D341Med (cell line): ENCODE measurements at regions not wholly inside any gene's neighbourhood (a gene's known extent, or its start where the extent isn't known, plus 50 kb on each side); places are given as distances from the start of the nearest gene placed in this dataset.
"Not testable (repeated sequence)": the region's sequence is repeated elsewhere in the genome, so short reads cannot be mapped to it uniquely, and the experiment has no call there.

Source experiments
- DNase-seq: peaks from one replicate; pipeline ENCODE4 v3.0.0; 2012; ENCODE audit warnings: low spot score

DNA sequence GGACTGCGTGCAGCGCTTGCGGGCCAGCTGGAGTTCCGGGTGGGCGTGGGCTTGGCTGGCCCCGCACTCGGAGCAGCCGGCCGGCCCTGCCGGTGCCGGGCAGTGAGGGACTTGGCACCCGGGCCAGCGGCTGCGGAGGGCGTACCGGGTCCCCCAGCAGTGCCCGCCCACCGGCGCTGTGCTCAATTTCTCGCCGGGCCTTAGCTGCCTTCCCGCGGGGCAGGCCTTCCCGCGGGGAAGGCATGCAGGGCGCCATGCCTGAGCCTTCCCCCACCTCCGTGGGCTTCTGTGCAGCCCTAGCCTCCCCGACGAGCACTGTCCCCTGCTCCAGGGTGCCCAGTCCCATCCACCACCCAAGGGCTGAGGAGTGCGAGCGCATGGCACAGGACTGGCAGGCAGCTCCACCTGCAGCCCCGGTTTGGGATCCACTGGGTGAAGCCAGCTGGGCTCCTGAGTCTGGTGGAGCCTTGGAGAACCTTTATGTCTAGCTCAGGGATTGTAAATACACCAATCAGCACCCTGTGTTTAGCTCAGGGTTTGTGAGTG, 975.0 kb upstream of the NRXN1 start:
- not testable (repeated sequence) for DNase-seq

- no peak for DNase-seq
These were observed 968.4 kb upstream of the NRXN1 start for GRCh38 chr2:52000151-52000855.

GRCh38 chr2:51998890-51999289, 967.0 kb upstream of the NRXN1 start:
- DNase-seq, result no peak

GRCh38 chr2:51997571-51997970, 965.6 kb upstream of the NRXN1 start:
- DNase-seq, result no peak

- DNase-seq, result no peak
These were observed 963.4 kb upstream of the NRXN1 start for GRCh38 chr2:51995293-51995692.

DNA sequence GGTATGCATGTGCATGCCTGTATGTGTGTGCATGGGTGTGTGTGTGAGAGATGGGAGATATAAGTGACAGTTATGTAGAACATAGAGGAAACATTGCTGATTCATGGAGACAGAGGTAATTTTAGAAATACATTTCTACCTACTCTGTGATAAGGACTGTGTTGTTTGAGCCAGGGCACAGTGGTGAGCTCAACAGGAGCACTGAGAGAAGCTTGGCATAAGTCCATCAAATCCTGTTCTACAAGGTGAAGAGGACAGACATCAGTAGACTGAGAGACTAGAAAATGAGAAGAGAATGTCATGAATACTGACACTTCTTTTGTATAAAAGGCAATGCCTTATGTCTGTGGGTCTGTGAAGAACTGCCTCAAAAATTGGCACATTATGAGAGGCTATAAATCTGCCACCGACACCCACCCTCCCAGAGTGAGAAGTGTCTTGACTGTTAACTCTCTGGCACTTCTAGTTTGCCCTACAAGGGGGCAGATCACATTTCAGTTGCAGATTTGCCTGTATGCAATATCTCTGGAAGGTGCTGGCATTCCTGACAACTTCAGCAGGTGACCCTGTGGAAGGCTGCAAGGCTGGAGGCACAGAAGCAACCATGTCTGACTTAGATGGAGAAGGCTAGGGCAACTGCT, 962.3 kb upstream of the NRXN1 start:
- DNase-seq, result no peak

- no peak for DNase-seq
These were observed 958.8 kb upstream of the NRXN1 start for GRCh38 chr2:51990684-51991083.

DNA sequence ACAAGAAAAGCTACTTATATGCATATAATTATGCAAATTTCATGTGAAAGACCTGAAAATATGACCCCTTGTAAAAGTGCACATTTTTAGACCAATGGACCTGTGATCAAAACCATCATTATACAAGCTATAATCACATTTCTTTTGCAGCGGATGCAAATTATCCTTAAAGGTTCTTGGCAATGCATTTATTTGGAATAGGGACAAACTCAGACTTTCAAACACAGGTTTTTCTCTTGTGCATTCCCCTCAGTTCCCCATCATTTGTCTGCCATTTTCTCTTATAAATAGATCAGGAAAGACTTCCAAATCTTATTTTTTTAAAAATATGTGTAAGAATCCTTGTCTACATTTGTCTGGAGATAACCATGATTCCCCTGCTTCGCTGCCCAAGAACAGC, 954.2 kb upstream of the NRXN1 start:
- DNase-seq, result no peak

- no peak for DNase-seq
These were observed 949.9 kb upstream of the NRXN1 start for GRCh38 chr2:51981783-51982182.

DNA sequence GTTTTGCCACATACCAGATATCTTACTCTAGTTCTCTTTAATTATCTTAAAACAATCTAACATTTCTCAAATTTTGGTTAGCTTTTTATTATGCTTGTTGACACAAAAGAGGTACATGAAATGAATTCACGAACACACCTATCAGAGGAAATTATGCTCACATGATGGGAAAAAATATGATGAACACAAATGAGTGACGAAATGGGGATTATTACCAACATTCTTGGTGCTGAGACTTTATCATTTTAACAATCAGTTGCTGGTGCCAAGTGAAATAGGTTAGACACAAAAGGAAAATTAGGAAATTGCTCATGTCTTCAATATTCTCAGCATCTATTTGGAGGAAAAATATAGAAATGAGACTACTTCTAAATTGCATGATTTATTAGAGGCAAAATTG, 944.7 kb upstream of the NRXN1 start:
- DNase-seq, result no peak

DNA sequence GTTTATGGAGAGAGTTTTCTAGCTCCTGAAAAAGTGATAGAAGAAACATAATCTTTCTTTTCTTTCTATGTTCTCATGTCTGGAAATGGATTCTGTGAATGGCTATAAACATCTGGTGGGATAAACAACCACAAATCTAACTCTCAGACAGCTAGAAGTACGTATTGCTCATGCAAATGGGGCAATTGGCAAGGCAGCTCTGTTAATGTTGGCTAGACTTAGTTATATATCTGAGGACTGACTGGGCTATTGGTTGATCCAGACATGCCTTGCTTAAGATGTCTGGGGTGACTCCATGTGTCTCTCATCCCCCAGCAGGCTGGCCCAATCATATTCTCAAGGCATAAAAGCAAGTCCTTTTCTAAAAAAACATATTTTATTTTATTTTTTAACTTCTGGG, 939.2 kb upstream of the NRXN1 start:
- no peak for DNase-seq

GRCh38 chr2:51969347-51969746, 937.4 kb upstream of the NRXN1 start:
- DNase-seq, result no peak

GRCh38 chr2:51960841-51961335, 929.0 kb upstream of the NRXN1 start:
- DNase-seq, result no peak

DNA sequence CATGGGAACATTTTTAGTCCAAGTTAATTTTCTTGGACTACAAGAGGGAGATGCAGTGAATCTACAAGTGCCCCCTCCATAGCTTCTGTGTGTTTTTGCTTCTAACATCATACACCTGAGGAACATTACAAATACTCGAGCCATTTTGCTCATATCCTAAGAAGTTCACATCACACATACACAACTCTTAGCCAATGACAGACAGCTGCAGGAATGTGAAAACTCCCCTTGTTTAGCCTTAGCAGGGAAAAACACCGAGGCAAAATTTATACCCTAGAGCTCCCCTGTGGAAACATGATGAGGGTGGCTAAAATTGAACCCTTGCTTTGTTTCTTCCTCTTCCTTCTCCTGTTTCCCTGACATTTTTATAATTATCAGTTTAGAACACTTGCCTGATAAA, 928.3 kb upstream of the NRXN1 start:
- DNase-seq, result no peak

GRCh38 chr2:51959696-51960095, 927.8 kb upstream of the NRXN1 start:
- no peak for DNase-seq

DNA sequence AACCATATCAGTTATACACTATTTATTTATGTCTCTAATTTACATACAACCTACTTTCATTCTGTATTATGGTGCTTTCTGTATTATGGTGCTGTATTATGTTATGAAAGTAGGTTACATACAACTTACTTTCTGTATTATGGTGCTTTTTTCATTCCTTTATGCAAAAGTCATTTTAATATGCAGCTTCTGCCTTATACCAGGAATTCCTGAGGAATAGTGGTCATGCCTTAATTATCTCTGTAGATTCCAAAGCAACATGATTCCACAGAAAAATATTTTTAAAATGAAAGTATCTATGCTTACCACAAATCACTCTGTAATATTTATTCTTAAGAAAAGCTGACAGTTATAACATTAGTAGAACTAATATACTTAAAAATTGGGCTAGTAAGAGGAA, 922.0 kb upstream of the NRXN1 start:
- DNase-seq, result no peak

DNA sequence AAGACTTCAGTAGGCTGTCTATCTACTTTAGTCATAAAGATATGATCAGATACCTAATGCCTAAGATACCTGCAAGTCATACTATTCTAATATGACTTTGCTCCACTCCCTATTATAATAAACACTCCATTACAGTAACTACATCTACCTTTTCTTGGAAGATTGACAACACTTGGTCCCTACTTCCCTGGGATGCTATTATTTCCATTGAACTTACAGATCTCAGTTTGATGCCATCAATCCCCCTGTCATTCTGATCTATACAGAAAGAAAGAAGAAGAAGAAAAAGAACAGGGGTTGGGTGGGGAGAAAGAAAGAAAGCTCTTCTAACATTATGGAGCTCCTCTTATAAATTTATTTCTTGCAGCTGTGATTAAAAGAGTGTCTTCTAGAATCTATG, 889.1 kb upstream of the NRXN1 start:
- no peak for DNase-seq

DNA sequence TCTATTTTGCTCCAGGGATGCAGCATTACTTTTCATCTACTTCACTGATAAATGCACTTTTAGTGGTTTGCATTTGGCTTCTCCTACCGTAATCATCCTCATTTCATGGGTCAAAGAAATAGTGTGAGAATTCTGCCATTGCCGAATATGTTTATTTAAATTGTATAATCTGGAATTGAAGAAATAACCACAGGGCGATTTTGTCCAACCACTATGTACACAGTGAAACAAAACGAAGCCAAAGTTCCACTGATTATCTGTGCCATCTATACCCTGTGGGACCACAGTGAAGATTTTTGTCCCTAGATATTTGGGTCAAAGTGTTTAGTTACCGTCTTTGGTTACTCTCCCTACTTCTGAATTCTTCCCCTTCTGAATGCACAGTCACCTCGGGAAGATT, 888.6 kb upstream of the NRXN1 start:
- no peak for DNase-seq

DNA sequence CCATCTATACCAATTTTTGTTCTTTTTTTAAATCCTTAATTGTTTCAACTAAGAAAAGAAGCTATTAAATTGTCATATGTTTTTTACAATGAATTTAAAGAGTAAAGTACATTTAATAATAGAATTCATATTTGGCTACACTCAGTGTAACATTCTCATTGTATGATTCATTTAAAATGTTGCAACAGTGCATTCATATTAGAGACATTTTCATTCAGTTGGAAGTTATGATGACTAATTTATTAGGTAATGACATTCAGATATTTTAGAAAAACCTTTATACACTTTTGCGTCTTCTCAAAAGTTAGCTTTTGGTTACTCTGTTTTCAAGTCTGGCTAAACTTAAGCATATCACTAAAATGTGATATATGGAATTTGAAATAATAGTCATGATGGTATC, 887.5 kb upstream of the NRXN1 start:
- no peak for DNase-seq

GRCh38 chr2:51918113-51918512, 886.2 kb upstream of the NRXN1 start:
- DNase-seq, result no peak

GRCh38 chr2:51903728-51904127, 871.8 kb upstream of the NRXN1 start:
- no peak for DNase-seq

GRCh38 chr2:51899643-51900042, 867.7 kb upstream of the NRXN1 start:
- DNase-seq, result no peak

- DNase-seq, result not testable (repeated sequence)
These were observed 862.7 kb upstream of the NRXN1 start for GRCh38 chr2:51894584-51894983.

DNA sequence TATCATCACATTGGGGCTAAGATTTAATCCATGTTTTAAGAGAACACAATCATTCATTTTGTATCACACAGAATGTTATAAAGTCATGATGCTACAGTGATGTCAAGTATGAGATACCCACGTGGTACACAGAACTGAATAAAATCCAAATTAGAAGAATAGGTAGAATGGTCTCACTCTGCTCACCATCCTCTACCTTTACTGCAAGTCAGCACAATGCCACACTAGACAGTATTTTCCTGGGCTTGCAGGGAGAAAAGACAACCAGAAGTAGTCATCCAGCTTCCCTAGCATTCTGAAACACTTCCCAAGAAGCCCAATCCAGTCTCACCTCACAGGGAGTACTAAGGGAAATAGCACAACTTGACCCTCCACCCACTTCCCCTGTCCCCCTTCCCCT, 856.2 kb upstream of the NRXN1 start:
- DNase-seq, result no peak
